Activated T-cell treated with anti-CD3 and anti-CD28 coated beads, Interleukin-2, amount 50 U/mL, for 24 hours (primary cell): ENCODE measurements at regions not wholly inside any gene's neighbourhood (a gene's known extent, or its start where the extent isn't known, plus 50 kb on each side); places are given as distances from the start of the nearest gene placed in this dataset.

ENCODE experiments used
- DNase-seq: peaks from one replicate; pipeline ENCODE4 v3.0.0-alpha.2; 2020
- H3K27ac Mint-ChIP-seq: 2 replicates; pipeline ENCODE4 v1.8.0; 2020; ENCODE audit warnings: mild to moderate bottlenecking, mixed read lengths
- H3K27me3 Mint-ChIP-seq: 2 replicates; pipeline ENCODE4 v1.8.0; 2020; ENCODE audit warnings: mixed read lengths
- H3K36me3 Mint-ChIP-seq: 2 replicates; pipeline ENCODE4 v1.8.0; 2020; ENCODE audit warnings: low read depth, mixed read lengths
- H3K4me1 Mint-ChIP-seq: 2 replicates; pipeline ENCODE4 v1.8.0; 2020; ENCODE audit warnings: low read depth, mixed read lengths
- H3K4me3 Mint-ChIP-seq: 2 replicates; pipeline ENCODE4 v1.8.0; 2020; ENCODE audit warnings: mild to moderate bottlenecking, moderate library complexity, mixed read lengths
- H3K9me3 Mint-ChIP-seq: 2 replicates; pipeline ENCODE4 v1.8.0; 2020; ENCODE audit warnings: mixed read lengths

DNA sequence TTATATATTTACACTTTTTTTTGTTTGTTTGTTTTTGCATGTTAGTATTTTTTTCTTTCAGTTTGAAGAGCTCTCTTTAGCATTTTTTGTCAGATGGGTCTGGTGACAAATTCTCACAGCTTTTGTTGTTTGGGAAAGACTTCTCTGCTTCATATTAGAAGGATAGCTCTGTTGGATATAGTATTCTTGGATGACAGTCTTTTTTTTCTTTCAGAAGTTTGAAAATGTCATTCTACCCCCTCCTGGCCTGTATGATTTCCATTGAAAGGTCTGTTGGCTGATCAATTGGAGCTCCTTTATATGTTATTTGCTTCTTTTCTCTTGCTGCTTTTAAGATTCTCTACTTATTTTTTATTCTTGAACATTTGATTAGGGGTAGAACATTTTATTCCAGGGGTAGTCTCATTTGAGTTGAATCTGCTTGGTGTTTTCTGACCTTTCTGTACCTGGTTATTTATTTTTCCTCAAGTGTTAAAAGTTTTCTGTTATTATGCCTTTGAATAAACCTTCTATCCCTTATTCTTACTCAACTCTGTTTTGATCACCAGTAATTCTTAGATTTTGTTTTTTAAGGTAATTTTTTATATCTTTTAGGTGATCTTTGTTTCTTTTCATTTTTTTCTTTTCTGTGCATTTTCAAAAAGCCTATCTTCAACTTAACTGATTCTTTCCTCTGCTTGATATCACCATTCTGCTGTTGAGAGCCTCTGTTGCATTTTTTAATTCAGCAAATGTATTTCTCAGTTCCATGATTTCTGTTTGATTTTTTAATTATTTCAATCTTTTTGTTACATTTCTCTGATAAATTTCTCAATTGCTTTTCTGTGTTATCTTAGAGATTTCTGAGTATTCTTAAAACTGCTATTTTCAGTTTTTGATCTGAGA is 176.8 kb upstream of the ECI2 start:
- peaks cover 38% of the 10 kb centered on the region for H3K9me3 Mint-ChIP-seq
- no peak overlapping the region for H3K4me3 Mint-ChIP-seq
- no peak for DNase-seq

DNA sequence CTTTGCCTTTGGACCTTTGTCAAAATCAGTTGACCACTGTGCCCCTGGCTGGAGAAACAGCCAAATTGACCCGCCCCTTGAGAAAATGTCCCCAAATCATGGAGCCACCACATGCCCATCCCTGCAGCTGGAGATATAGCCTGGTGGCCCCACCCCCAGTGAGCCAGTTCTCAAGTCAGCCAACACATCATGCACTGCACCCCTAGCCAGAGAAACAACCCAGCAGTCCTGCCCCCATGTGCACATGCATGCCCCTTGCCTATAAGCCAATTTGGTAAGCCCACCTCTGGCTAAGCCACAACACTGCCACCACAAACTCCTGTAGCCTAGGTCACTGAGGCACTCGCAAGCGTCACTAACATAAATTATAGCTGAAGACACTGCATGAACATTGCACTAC is 174.2 kb upstream of the ECI2 start:
- peaks cover 38% of the 10 kb centered on the region for H3K9me3 Mint-ChIP-seq
- H3K4me3 Mint-ChIP-seq = no peak overlapping the region
- no peak for DNase-seq
- no peaks in the 10 kb centered on the region for H3K4me1 Mint-ChIP-seq
- no peak overlapping the region for H3K27ac Mint-ChIP-seq
- H3K27me3 Mint-ChIP-seq = peaks cover 21% of the 10 kb centered on the region
- no peaks in the 10 kb centered on the region for H3K36me3 Mint-ChIP-seq

More for the DNA sequence above, 176.8 kb upstream of the ECI2 start:
- Mint-ChIP-seq H3K27me3 (peaks cover 16% of the 10 kb centered on the region), H3K27ac (no peak overlapping the region), H3K4me1 (no peaks in the 10 kb centered on the region), H3K36me3 (no peaks in the 10 kb centered on the region)

DNA sequence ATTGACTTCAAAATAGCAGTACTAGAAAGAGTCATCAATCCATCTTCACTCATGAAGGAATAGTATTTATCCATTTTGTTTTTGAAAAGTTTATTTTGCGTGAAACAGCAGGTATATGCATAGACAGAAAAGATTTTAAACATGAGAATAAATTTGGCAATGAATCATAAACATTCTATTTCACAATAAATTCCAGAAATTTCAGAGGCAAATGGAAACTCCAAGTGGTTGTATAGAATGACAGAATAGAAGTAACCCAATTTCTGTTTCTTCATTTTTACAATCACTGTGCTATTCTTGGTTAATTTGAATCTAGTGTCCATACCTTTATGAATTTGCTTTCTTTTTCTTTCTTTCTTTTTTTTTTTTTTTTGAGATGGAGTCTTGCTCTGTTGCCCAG is 173.0 kb upstream of the ECI2 start:
- Mint-ChIP-seq H3K36me3 (no peaks in the 10 kb centered on the region), H3K4me3 (no peak overlapping the region), H3K27ac (no peak overlapping the region), H3K9me3 (peaks cover 36% of the 10 kb centered on the region), H3K27me3 (peaks cover 24% of the 10 kb centered on the region), H3K4me1 (no peaks in the 10 kb centered on the region)
- no peak for DNase-seq

- H3K36me3 Mint-ChIP-seq = no peaks in the 10 kb centered on the region
- no peak overlapping the region for H3K27ac Mint-ChIP-seq
Measured at GRCh38 chr6:4304927-4305455, 169.6 kb upstream of the ECI2 start.

GRCh38 chr6:4303638-4304037 is 168.3 kb upstream of the ECI2 start:
- no peaks in the 10 kb centered on the region for H3K4me1 Mint-ChIP-seq
- H3K36me3 Mint-ChIP-seq = no peaks in the 10 kb centered on the region
- H3K27ac Mint-ChIP-seq = no peak overlapping the region
- no peak overlapping the region for H3K4me3 Mint-ChIP-seq
- no peaks in the 10 kb centered on the region for H3K9me3 Mint-ChIP-seq
- peaks cover 29% of the 10 kb centered on the region for H3K27me3 Mint-ChIP-seq
- DNase-seq = no peak

More at GRCh38 chr6:4304927-4305455, 169.6 kb upstream of the ECI2 start:
- Mint-ChIP-seq H3K4me3 (no peak overlapping the region), H3K4me1 (no peaks in the 10 kb centered on the region), H3K27me3 (peaks cover 29% of the 10 kb centered on the region), H3K9me3 (peaks cover 6% of the 10 kb centered on the region)
- DNase-seq = no peak

DNA sequence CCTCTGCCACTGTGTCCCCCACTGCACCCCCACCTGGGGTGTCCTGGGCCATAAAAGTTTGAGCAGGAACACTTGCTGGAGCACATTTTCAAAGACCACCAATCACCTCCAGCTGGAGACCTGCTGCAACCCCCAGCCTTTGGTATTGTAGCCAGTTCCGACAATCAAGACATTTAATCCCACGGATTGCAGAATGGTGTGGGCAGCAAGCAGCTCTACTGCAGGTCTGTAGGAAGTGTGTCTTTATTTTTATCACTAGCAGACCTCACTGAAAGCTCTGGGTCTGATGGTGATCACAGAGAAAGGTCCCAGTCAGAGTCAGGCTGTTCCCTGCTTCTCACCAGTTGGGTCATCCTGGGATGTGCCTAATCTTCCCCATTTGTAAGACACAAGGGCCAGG is 167.1 kb upstream of the ECI2 start:
- H3K27me3 Mint-ChIP-seq = peaks cover 27% of the 10 kb centered on the region
- H3K4me1 Mint-ChIP-seq = no peaks in the 10 kb centered on the region
- no peak overlapping the region for H3K4me3 Mint-ChIP-seq
- H3K9me3 Mint-ChIP-seq = no peaks in the 10 kb centered on the region
- H3K36me3 Mint-ChIP-seq = no peaks in the 10 kb centered on the region
- DNase-seq = no peak
- H3K27ac Mint-ChIP-seq = no peak overlapping the region

DNA sequence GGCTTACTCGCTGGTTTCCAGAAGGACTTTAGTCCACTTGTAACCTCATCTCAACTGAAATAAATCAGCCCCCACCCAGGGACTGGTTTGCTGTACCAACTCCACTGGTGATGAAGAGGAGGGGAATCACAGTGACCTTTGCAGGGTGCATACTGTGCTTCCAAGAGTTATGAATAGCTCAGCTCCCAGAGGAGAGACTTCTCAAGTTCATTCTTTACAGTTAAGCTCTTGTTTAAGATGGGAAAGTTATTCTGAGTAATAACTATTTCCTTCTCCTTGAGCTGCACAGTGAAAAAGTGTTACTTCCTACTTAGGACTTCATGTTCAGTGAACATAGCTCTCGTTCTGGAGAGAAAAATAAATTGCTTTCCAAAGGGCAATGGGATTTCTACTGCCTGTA is 166.5 kb upstream of the ECI2 start:
- no peak for DNase-seq
- peaks cover 24% of the 10 kb centered on the region for H3K27me3 Mint-ChIP-seq
- H3K36me3 Mint-ChIP-seq = no peaks in the 10 kb centered on the region
- no peak overlapping the region for H3K4me3 Mint-ChIP-seq
- H3K9me3 Mint-ChIP-seq = no peaks in the 10 kb centered on the region
- no peak overlapping the region for H3K27ac Mint-ChIP-seq
- no peaks in the 10 kb centered on the region for H3K4me1 Mint-ChIP-seq

DNA sequence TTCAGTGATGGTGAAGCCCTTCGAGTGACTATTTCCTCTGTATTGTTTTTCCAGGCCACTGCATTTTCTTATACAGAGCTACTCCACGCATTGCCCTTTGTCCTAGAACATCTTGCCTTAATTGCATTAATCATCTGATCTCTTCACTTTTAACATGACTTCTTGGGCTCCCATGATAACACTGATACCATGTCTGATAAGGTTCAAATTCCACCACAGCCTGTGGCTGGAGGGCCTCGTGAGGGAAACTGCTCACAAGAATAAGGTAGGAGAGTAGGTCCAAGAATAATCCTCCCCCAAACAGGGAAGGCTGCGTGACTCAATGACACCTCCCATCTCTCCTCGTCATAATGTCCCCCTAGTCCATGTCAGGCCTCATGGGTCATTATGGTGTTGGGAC is 165.5 kb upstream of the ECI2 start:
- H3K4me1 Mint-ChIP-seq = no peaks in the 10 kb centered on the region
- H3K36me3 Mint-ChIP-seq = no peaks in the 10 kb centered on the region
- H3K4me3 Mint-ChIP-seq = no peak overlapping the region
- no peak for DNase-seq
- peaks cover 16% of the 10 kb centered on the region for H3K27me3 Mint-ChIP-seq
- H3K9me3 Mint-ChIP-seq = no peaks in the 10 kb centered on the region
- no peak overlapping the region for H3K27ac Mint-ChIP-seq

- H3K4me3 Mint-ChIP-seq = no peak overlapping the region
- H3K36me3 Mint-ChIP-seq = no peaks in the 10 kb centered on the region
- H3K4me1 Mint-ChIP-seq = no peaks in the 10 kb centered on the region
- DNase-seq = no peak
- H3K9me3 Mint-ChIP-seq = no peaks in the 10 kb centered on the region
- H3K27ac Mint-ChIP-seq = no peak overlapping the region
- peaks cover 11% of the 10 kb centered on the region for H3K27me3 Mint-ChIP-seq
Measured at GRCh38 chr6:4299476-4299875, 164.1 kb upstream of the ECI2 start.

- no peak overlapping the region for H3K4me3 Mint-ChIP-seq
- no peaks in the 10 kb centered on the region for H3K4me1 Mint-ChIP-seq
- no peaks in the 10 kb centered on the region for H3K36me3 Mint-ChIP-seq
- no peaks in the 10 kb centered on the region for H3K9me3 Mint-ChIP-seq
- H3K27ac Mint-ChIP-seq = no peak overlapping the region
- no peak for DNase-seq
- H3K27me3 Mint-ChIP-seq = peaks cover 16% of the 10 kb centered on the region
Measured at GRCh38 chr6:4297348-4297747, 162.0 kb upstream of the ECI2 start.

DNA sequence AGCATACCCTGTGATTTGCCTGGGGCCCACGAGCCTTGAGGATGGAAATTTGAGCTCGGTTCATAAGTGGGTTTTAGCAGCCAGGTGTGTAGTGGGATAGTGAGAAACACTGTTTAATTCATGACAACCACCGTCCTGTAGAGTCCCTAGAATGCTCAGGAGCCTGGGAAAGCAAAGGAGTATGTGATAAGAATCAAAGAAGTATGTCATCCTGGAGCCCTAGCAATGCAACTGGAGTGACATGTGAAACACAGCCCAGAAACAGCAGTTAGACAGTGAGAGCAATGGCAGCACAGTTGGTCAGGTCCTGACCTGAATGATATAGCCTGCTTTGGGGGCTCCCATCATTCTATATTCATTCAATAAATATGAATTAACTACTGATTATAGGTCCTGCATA is 161.2 kb upstream of the ECI2 start:
- Mint-ChIP-seq H3K9me3 (no peaks in the 10 kb centered on the region), H3K27ac (no peak overlapping the region), H3K4me1 (no peaks in the 10 kb centered on the region), H3K4me3 (no peak overlapping the region), H3K36me3 (no peaks in the 10 kb centered on the region), H3K27me3 (peaks cover 20% of the 10 kb centered on the region)
- DNase-seq = no peak

DNA sequence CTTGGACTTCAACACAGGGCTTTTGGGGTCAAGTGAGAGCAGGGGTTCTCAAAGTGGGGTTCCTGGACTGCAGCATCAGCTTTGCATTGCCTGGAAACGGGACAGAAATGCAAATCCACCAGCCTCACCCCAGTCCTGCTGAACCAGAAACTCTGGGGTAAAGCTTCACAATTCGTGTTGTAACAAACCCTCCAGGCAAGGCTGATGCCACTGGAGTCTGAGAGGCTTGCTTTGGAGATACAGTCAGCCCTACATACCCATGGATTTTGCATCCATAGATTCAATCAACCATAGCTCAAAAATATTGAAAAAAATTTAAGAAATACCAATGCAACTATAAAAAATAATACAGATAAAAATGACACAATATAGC is 160.4 kb upstream of the ECI2 start:
- no peak for DNase-seq
- Mint-ChIP-seq H3K4me1 (no peaks in the 10 kb centered on the region), H3K36me3 (no peaks in the 10 kb centered on the region), H3K27ac (no peak overlapping the region), H3K27me3 (peaks cover 24% of the 10 kb centered on the region), H3K9me3 (no peaks in the 10 kb centered on the region), H3K4me3 (no peak overlapping the region)

GRCh38 chr6:4295058-4295782 is 159.8 kb upstream of the ECI2 start:
- H3K9me3 Mint-ChIP-seq = no peaks in the 10 kb centered on the region
- DNase-seq = no peak
- no peak overlapping the region for H3K27ac Mint-ChIP-seq
- H3K27me3 Mint-ChIP-seq = peaks cover 24% of the 10 kb centered on the region
- no peaks in the 10 kb centered on the region for H3K4me1 Mint-ChIP-seq
- no peaks in the 10 kb centered on the region for H3K36me3 Mint-ChIP-seq
- H3K4me3 Mint-ChIP-seq = no peak overlapping the region

- H3K4me3 Mint-ChIP-seq = no peak overlapping the region
- H3K36me3 Mint-ChIP-seq = no peaks in the 10 kb centered on the region
- no peaks in the 10 kb centered on the region for H3K9me3 Mint-ChIP-seq
- DNase-seq = no peak
- no peaks in the 10 kb centered on the region for H3K4me1 Mint-ChIP-seq
- peaks cover 24% of the 10 kb centered on the region for H3K27me3 Mint-ChIP-seq
- no peak overlapping the region for H3K27ac Mint-ChIP-seq
Measured at GRCh38 chr6:4294636-4295035, 159.3 kb upstream of the ECI2 start.
